GM12875 (cell line): ENCODE measurements at regions not wholly inside any gene's neighbourhood (a gene's known extent, or its start where the extent isn't known, plus 50 kb on each side); places are given as distances from the start of the nearest gene placed in this dataset.

Experiments
- H3K4me3 ChIP-seq: one replicate; pipeline ENCODE4 v1.5.1; 2011; ENCODE audit warnings: low read depth, low read length, control low read depth
- TF ChIP-seq, protein P1 (sequence below): IDR thresholded peaks from 2 replicates; pipeline ENCODE4 v1.5.1; 2011; ENCODE audit warnings: low read depth, mild to moderate bottlenecking, control low read depth, inconsistent platforms, low read length, moderate library complexity, borderline replicate concordance; ENCODE audit not compliant: insufficient read depth

DNA sequence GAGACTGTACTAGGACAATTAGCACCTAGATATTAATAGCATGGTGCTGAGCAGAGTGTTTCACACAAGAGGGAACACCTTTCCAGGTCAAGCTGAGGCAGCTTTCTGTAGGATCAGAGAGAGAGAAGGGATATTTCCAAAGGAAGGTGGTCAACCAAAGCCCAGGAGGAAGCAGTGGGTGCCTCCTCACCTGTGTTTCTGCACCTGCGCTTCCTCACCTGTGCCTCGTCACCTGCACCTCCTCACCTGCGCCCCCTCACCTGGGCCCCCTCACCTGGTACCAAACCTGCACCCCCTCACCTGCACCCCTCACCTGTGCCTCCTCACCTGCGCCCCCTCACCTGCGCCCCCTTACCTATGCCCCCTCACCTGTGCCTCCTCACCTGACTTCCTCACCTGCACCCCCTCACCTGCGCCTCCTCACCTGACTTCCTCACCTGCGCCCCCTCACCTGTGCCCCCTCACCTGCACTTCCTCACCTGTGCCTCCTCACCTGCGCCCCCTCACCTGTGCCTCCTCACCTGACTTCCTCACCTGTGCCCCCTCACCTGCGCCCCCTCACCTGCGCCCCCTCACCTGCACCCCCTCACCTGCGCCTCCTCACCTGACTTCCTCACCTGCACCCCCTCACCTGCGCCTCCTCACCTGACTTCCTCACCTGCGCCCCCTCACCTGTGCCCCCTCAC, 67.9 kb downstream of the TTLL2 start:
- TF ChIP-seq, protein P1, sequence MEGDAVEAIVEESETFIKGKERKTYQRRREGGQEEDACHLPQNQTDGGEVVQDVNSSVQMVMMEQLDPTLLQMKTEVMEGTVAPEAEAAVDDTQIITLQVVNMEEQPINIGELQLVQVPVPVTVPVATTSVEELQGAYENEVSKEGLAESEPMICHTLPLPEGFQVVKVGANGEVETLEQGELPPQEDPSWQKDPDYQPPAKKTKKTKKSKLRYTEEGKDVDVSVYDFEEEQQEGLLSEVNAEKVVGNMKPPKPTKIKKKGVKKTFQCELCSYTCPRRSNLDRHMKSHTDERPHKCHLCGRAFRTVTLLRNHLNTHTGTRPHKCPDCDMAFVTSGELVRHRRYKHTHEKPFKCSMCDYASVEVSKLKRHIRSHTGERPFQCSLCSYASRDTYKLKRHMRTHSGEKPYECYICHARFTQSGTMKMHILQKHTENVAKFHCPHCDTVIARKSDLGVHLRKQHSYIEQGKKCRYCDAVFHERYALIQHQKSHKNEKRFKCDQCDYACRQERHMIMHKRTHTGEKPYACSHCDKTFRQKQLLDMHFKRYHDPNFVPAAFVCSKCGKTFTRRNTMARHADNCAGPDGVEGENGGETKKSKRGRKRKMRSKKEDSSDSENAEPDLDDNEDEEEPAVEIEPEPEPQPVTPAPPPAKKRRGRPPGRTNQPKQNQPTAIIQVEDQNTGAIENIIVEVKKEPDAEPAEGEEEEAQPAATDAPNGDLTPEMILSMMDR = no peak

DNA sequence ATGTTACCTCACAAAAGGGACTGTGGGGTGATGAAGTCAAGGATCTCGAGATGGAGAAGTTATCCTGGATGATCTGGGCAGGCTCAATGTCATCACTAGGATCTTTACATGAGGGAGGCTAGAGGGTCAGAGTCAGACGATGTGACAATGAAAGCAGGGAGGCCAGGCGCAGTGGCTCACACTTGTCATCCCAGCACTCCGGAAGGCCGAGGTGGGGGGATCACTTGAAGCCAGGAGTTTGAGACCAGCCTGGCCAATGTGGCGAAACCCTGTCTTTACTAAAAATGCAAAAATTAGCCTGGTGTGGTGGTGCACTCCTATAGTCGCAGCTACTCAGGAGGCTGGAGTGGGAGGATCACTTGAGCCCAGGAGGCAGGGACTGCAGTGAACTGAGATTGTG, 68.8 kb downstream of the TTLL2 start:
- H3K4me3 ChIP-seq = no peak overlapping the region
- TF ChIP-seq, protein P1 = no peak

More for the DNA sequence above, 67.9 kb downstream of the TTLL2 start:
- no peak overlapping the region for H3K4me3 ChIP-seq

DNA sequence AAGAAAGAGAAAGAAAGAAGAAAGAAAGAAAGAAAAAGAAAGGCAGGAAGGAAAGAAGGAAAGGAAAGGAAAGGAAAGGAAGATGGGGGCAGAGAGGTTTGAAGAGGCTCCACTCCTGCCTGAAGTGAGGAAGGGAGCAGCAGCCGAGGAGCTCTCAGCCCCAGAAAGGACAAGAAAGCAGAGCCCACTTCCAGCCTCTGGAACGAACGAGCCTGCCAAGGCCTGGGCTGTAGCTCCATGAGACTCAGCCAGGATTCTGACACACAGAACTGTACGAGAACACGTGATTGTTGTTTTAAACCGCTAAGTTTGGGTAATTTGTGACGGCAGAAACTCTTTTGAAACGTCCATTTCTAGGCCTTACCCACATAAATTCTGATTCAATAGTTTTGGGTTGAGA, 69.5 kb downstream of the TTLL2 start:
- TF ChIP-seq, protein P1 = no peak

DNA sequence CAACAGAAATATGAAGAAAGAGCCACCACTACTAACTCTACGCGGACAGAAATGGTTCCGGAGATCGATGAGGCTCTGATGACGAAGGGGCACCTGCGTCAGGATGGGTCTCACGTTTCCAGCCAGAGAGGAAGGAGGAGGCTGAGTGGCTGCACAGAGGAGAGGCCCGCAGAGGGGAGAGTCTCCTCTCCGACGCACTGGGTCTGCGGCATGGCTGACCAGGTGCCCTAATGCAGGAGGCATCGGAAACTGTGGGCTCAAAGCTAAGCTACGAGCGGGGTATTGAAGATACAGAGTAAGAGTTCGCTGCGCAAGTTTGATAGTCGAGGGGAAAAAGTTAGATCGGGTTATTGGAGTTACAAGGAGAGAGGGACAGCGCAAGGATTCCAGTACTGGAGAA, 69.9 kb downstream of the TTLL2 start:
- TF ChIP-seq, protein P1 = no peak
- no peak overlapping the region for H3K4me3 ChIP-seq

More for the DNA sequence above, 69.5 kb downstream of the TTLL2 start:
- no peak overlapping the region for H3K4me3 ChIP-seq

DNA sequence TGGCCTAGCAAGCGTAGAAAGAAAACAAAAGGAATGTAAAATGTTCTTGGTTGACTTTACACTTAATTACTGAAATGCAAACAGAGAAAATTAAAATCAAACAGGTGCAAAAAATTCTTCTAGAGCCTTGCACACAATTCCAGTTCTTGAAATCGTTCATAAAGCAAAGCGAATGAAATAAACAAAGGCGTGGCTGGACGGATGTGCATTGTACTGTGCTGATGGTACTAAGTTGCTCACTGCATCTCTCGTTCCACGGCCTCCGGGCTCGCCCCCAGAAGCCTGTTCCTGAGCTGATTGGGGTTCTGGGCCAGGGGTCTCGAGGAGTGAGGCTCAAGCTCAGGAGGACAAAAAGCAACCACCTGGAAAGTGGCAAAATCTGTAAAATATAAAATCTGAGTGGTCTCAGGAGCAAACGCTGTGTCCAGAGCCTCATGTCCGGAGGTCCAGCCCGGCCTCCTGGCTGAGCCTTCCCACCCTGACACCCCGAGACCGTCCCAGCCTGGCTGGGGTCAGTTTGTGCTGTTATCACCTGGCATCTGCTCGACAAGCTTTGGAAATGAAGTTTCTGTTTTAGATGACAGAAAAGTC, 71.3 kb downstream of the TTLL2 start:
- no peak overlapping the region for H3K4me3 ChIP-seq
- TF ChIP-seq, protein P1 = no peak

DNA sequence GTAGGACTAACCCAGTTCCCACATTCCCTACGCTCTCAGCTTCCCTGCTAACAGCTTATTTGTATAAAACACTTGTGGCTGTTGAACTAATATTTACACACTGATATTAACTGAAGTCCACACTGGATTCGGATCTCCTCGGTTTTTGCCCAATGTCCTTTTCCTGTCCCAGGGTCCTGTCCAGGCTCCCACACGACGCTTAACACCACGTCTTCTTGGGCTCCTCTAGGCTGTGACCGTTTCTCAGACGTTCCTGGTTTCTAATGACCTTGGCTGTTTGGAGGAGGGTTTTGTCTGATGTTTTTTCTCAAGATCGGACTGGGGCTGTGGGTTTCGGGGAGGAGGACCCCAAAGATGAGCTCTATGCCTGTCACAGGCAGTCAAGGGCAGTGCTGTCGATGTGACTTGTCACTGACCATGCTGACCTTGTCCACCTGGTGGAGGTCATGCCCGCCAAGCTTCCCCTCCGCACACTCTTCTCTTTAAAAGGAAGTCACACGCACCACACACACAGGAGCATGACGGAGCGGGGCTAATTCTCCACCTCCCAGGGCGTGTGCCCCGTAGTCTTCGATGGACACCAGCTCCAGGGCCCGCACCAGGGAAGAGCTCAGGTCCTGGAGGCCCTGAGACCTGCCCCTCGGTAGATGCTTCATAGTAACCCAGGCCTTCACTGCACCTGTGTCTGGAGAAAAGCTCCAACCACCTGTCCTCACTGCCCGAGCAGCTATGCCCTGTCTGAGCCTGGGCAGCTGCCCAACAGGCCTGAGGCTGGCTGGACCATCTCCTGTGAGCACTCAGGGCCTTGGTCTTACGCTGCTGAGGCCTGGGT, 72.0 kb downstream of the TTLL2 start:
- H3K4me3 ChIP-seq = no peak overlapping the region
- TF ChIP-seq, protein P1 = no peak

DNA sequence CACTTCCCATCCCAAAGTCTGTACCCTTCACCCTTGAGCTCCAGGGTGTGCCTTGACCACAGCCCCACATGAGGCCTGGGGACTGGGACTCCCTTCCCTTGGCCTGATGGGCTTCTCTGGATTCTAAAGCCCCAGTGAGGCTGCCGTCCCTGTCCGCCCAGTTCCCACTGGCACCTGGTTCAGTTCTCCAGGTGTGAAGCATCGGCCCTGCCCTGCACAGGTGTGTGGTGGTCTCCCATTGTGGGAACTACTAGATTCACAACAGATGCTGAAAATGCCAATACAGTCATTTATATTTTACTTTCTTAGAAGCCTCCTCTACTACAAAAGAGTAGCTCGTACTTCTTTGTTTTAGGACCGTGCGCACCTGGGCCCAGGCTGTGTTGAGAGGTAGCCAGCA, 72.8 kb downstream of the TTLL2 start:
- TF ChIP-seq, protein P1 = no peak
- H3K4me3 ChIP-seq = no peak overlapping the region
